ENCODE measurements at regions not wholly inside any gene's neighbourhood (a gene's known extent, or its start where the extent isn't known, plus 50 kb on each side); places are given as distances from the start of the nearest gene placed in this dataset.

DNA sequence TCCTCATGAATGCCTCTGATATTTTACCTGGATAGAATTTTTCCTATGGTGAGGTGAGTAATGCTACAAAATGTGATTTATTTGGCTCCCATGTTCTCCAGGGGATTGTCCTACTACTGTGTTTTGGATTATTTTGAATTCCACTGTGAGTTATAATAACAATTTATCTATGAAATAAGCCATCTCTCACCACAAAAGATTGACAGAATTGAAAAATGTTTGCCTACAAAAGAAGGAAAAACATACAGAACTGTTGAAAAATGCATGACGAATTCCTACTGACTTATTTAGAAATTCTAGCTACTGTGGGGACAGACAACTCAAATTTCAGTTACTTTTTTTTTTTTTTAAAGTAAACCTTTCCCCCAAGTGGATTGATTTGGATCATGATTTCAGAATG, 463.7 kb upstream of the GRIN3A start:
- CTCF ChIA-PET: no interaction called here
- BruUV-seq (replicated peaks): no TSS peak
- DNase-seq (ENCODE audit: low read depth, low spot score) (no peak), ATAC-seq (no peak)
- Histone ChIP-seq H3K4me3 (ENCODE audit: low read depth in 2 of 2, low read length in 2 of 2) (no peak overlapping the region), H3K9me3 (ENCODE audit: control insufficient read depth, insufficient read depth, low read depth, low read length) (no peaks in the 10 kb centered on the region), H3K36me3 (ENCODE audit: control insufficient read depth, insufficient read depth, low read length) (no peaks in the 10 kb centered on the region), H3K4me1 (ENCODE audit: control insufficient read depth, insufficient read depth, low read length) (no peaks in the 10 kb centered on the region), H3K27ac (ENCODE audit: low read length) (no peak overlapping the region), H3K27me3 (ENCODE audit: control insufficient read depth, insufficient read depth, low read length) (no peaks in the 10 kb centered on the region)
- in situ Hi-C loops (cut with HindIII; ENCODE audit: low pct_unique_long_range_greater_than_20kb, low sequenced_read_pairs) (no loop called here), intact Hi-C loops (cut with micrococcal nuclease; ENCODE audit: unreplicated experiment) (no loop called here)
- POLR2A ChIA-PET: no interaction called here
- TF ChIP-seq, protein P1, sequence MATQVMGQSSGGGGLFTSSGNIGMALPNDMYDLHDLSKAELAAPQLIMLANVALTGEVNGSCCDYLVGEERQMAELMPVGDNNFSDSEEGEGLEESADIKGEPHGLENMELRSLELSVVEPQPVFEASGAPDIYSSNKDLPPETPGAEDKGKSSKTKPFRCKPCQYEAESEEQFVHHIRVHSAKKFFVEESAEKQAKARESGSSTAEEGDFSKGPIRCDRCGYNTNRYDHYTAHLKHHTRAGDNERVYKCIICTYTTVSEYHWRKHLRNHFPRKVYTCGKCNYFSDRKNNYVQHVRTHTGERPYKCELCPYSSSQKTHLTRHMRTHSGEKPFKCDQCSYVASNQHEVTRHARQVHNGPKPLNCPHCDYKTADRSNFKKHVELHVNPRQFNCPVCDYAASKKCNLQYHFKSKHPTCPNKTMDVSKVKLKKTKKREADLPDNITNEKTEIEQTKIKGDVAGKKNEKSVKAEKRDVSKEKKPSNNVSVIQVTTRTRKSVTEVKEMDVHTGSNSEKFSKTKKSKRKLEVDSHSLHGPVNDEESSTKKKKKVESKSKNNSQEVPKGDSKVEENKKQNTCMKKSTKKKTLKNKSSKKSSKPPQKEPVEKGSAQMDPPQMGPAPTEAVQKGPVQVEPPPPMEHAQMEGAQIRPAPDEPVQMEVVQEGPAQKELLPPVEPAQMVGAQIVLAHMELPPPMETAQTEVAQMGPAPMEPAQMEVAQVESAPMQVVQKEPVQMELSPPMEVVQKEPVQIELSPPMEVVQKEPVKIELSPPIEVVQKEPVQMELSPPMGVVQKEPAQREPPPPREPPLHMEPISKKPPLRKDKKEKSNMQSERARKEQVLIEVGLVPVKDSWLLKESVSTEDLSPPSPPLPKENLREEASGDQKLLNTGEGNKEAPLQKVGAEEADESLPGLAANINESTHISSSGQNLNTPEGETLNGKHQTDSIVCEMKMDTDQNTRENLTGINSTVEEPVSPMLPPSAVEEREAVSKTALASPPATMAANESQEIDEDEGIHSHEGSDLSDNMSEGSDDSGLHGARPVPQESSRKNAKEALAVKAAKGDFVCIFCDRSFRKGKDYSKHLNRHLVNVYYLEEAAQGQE (IDR thresholded peaks at IDR 0.05; ENCODE audit: insufficient read depth in 1 of 2, low read depth in 2 of 2, low read length in 1 of 2): no peak
- no peak for TF ChIP-seq TCF7L2 (IDR thresholded peaks at IDR 0.05; ENCODE audit: low read depth, low read length)
- TF ChIP-seq SIN3A (IDR thresholded peaks at IDR 0.05; ENCODE audit: borderline replicate concordance, insufficient read depth, low read depth, low read length): no peak
- TF ChIP-seq POLR2AphosphoS5 (IDR thresholded peaks at IDR 0.05; ENCODE audit: low read depth, low read length): no peak
- TF ChIP-seq, protein P2, sequence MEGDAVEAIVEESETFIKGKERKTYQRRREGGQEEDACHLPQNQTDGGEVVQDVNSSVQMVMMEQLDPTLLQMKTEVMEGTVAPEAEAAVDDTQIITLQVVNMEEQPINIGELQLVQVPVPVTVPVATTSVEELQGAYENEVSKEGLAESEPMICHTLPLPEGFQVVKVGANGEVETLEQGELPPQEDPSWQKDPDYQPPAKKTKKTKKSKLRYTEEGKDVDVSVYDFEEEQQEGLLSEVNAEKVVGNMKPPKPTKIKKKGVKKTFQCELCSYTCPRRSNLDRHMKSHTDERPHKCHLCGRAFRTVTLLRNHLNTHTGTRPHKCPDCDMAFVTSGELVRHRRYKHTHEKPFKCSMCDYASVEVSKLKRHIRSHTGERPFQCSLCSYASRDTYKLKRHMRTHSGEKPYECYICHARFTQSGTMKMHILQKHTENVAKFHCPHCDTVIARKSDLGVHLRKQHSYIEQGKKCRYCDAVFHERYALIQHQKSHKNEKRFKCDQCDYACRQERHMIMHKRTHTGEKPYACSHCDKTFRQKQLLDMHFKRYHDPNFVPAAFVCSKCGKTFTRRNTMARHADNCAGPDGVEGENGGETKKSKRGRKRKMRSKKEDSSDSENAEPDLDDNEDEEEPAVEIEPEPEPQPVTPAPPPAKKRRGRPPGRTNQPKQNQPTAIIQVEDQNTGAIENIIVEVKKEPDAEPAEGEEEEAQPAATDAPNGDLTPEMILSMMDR (IDR thresholded peaks at IDR 0.05): no peak

DNA sequence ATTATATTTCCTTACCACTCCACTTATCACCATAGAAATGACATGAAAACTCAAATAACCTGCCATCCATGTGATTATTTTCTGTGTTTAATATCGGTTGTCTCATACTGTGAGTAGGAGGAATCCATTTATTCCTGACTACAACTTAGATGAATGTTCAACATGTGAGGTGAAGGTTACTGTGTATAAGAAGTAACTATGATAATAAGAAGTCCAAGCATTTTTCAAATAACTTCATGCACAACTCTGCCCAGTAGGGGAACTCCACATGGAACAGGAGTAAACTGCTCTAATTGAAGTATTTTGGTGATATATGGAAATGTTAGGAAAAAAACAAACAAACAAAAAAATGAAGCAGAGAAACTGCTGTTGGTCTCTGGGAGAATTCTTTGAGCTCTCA, 447.5 kb upstream of the GRIN3A start:
- DNase-seq (ENCODE audit: low read depth, low spot score): no peak
- no peaks in the 10 kb centered on the region for H3K4me1 ChIP-seq (ENCODE audit: control insufficient read depth, insufficient read depth, low read length)
- TF ChIP-seq, protein P1 (IDR thresholded peaks at IDR 0.05; ENCODE audit: insufficient read depth in 1 of 2, low read depth in 2 of 2, low read length in 1 of 2): no peak
- TF ChIP-seq, protein P2 (IDR thresholded peaks at IDR 0.05): no peak
- TF ChIP-seq POLR2AphosphoS5 (IDR thresholded peaks at IDR 0.05; ENCODE audit: low read depth, low read length) (no peak), SIN3A (IDR thresholded peaks at IDR 0.05; ENCODE audit: borderline replicate concordance, insufficient read depth, low read depth, low read length) (no peak), TCF7L2 (IDR thresholded peaks at IDR 0.05; ENCODE audit: low read depth, low read length) (no peak)
- intact Hi-C loops (cut with micrococcal nuclease; ENCODE audit: unreplicated experiment): no loop called here
- ATAC-seq: no peak
- no peaks in the 10 kb centered on the region for H3K9me3 ChIP-seq (ENCODE audit: control insufficient read depth, insufficient read depth, low read depth, low read length)
- ChIA-PET POLR2A (no interaction called here), CTCF (no interaction called here)
- H3K4me3 ChIP-seq (ENCODE audit: low read depth in 2 of 2, low read length in 2 of 2): no peak overlapping the region
- H3K36me3 ChIP-seq (ENCODE audit: control insufficient read depth, insufficient read depth, low read length): no peaks in the 10 kb centered on the region
- no TSS peak for BruUV-seq (replicated peaks)
- H3K27ac ChIP-seq (ENCODE audit: low read length): no peak overlapping the region
- in situ Hi-C loops (cut with HindIII; ENCODE audit: low pct_unique_long_range_greater_than_20kb, low sequenced_read_pairs): no loop called here
- H3K27me3 ChIP-seq (ENCODE audit: control insufficient read depth, insufficient read depth, low read length): no peaks in the 10 kb centered on the region
